Breast epithelium (tissue), 4 donors: ENCODE measurements at regions not wholly inside any gene's neighbourhood (a gene's known extent, or its start where the extent isn't known, plus 50 kb on each side); places are given as distances from the start of the nearest gene placed in this dataset.
"Not testable (repeated sequence)": the region's sequence is repeated elsewhere in the genome, so short reads cannot be mapped to it uniquely, and the experiment has no call there.

Experiments used
- DNase-seq, 2 donors: peaks; one replicate each; pipeline ENCODE4 v3.0.0-alpha.2; 2019; ENCODE audit warnings: low spot score in 2 of 2
- H3K27ac ChIP-seq, 2 donors: fragments of 200-600 bp; sonication (generic) in 1 of 2; one replicate each; pipeline ENCODE4 v1.5.1; 2016 to 2019; ENCODE audit warnings: mild to moderate bottlenecking in 1 of 2
- H3K27me3 ChIP-seq, 2 donors: fragments of 200-600 bp; sonication (generic) in 1 of 2; one replicate each; pipeline versions ENCODE4 v1.5.1 to v1.6.0; 2017 to 2019; ENCODE audit warnings: control low read depth in 1 of 2, mild to moderate bottlenecking in 1 of 2
- H3K36me3 ChIP-seq: fragments of 200-600 bp; one replicate; pipeline ENCODE4 v1.5.1; 2019
- H3K4me1 ChIP-seq, 2 donors: fragments of 200-600 bp; sonication (generic); one replicate each; pipeline ENCODE4 v1.5.1; 2016 to 2019; ENCODE audit warnings: control low read depth in 1 of 2
- H3K4me3 ChIP-seq, 3 donors: fragments of 200-600 bp; sonication (generic); 1 replicate in 2 of 3; 2 replicates in 1 of 3; pipeline ENCODE4 v1.5.1; 2016 to 2019; ENCODE audit warnings: mild to moderate bottlenecking in 3 of 3, moderate library complexity in 2 of 3
- H3K9me3 ChIP-seq, 2 donors: fragments of 200-600 bp; sonication (generic) in 1 of 2; one replicate each; pipeline ENCODE4 v1.5.1; 2016 to 2019; ENCODE audit warnings: control low read depth in 1 of 2
- CTCF ChIP-seq, 3 donors: fragments of 450-650 bp; IDR thresholded peaks; one replicate each; pipeline ENCODE4 v1.5.1; 2016 to 2017; ENCODE audit warnings: antibody characterized with exemption in 3 of 3, mild to moderate bottlenecking in 3 of 3, moderate library complexity in 3 of 3
- POLR2A ChIP-seq: fragments of 450-650 bp; IDR thresholded peaks from one replicate; pipeline ENCODE4 v1.6.1; 2016; ENCODE audit warnings: antibody characterized with exemption, mild to moderate bottlenecking, moderate library complexity
- POLR2AphosphoS5 ChIP-seq, 3 donors: sonication (generic); formaldehyde crosslinking; IDR thresholded peaks; one replicate each; pipeline ENCODE4 v1.6.1; 2017; ENCODE audit warnings: antibody characterized with exemption in 3 of 3
- intact Hi-C: fragments of 100-400 bp; cut with DNase I; formaldehyde crosslinking; loops from one replicate; pipeline ENCODE4 v1.15.1; 2023; ENCODE audit warnings: low total_unique reads

GRCh38 chr18:30810580-30810979 is 232.0 kb downstream of the DSC3 start:
- H3K27ac ChIP-seq = no peak overlapping the region
- no peak for DNase-seq
- H3K4me1 ChIP-seq = no peaks in the 10 kb centered on the region
- H3K36me3 ChIP-seq = no peaks in the 10 kb centered on the region
- intact Hi-C loops = no loop called here
- TF ChIP-seq POLR2A = no peak
- H3K27me3 ChIP-seq = no peaks in the 10 kb centered on the region
- H3K4me3 ChIP-seq = no peak overlapping the region
- no peaks in the 10 kb centered on the region for H3K9me3 ChIP-seq

- no peak for DNase-seq
- Histone ChIP-seq H3K27me3 (no peaks in the 10 kb centered on the region), H3K27ac (no peak overlapping the region), H3K4me3 (no peak overlapping the region), H3K9me3 (no peaks in the 10 kb centered on the region), H3K4me1 (no peaks in the 10 kb centered on the region), H3K36me3 (no peaks in the 10 kb centered on the region)
- intact Hi-C loops = no loop called here
- no peak for TF ChIP-seq POLR2AphosphoS5 (IDR thresholded peaks at IDR 0.05)
- no peak for TF ChIP-seq POLR2A
- TF ChIP-seq CTCF (IDR thresholded peaks at IDR 0.05) = no peak
These were observed 235.7 kb downstream of the DSC3 start for GRCh38 chr18:30806823-30807222.

GRCh38 chr18:30800800-30801199 is 241.7 kb downstream of the DSC3 start:
- Histone ChIP-seq H3K36me3 (no peaks in the 10 kb centered on the region), H3K4me1 (no peaks in the 10 kb centered on the region), H3K27ac (no peak overlapping the region), H3K9me3 (no peaks in the 10 kb centered on the region), H3K27me3 (no peaks in the 10 kb centered on the region), H3K4me3 (no peak overlapping the region)
- no peak for TF ChIP-seq CTCF (IDR thresholded peaks at IDR 0.05)
- intact Hi-C loops = no loop called here
- no peak for DNase-seq

- no peak overlapping the region for H3K4me3 ChIP-seq
- intact Hi-C loops = no loop called here
These were observed 250.5 kb downstream of the DSC3 start for GRCh38 chr18:30792051-30792450.

GRCh38 chr18:30788411-30788991 is 254.0 kb downstream of the DSC3 start:
- H3K27ac ChIP-seq, H3K4me1 ChIP-seq, H3K36me3 ChIP-seq, H3K4me3 ChIP-seq, H3K27me3 ChIP-seq, H3K9me3 ChIP-seq, DNase-seq, intact Hi-C loops: not testable (repeated sequence)

More at GRCh38 chr18:30792051-30792450, 250.5 kb downstream of the DSC3 start:
- Histone ChIP-seq H3K27ac (no peak overlapping the region), H3K36me3 (no peaks in the 10 kb centered on the region), H3K9me3 (no peaks in the 10 kb centered on the region), H3K27me3 (no peaks in the 10 kb centered on the region), H3K4me1 (no peaks in the 10 kb centered on the region)
- no peak for TF ChIP-seq POLR2A
- no peak for TF ChIP-seq POLR2AphosphoS5 (IDR thresholded peaks at IDR 0.05)
- no peak for TF ChIP-seq CTCF (IDR thresholded peaks at IDR 0.05)
- DNase-seq = no peak

- no peak for TF ChIP-seq POLR2AphosphoS5 (IDR thresholded peaks at IDR 0.05)
- no peak for TF ChIP-seq POLR2A
- no peak for TF ChIP-seq CTCF (IDR thresholded peaks at IDR 0.05)
- H3K27ac ChIP-seq = no peak overlapping the region
- no peaks in the 10 kb centered on the region for H3K36me3 ChIP-seq
- peaks cover 0 to 2% of the 10 kb centered on the region in 2 donors for H3K9me3 ChIP-seq
- H3K4me1 ChIP-seq = no peaks in the 10 kb centered on the region
- H3K4me3 ChIP-seq = no peak overlapping the region
- no peak for DNase-seq
- no peaks in the 10 kb centered on the region for H3K27me3 ChIP-seq
- intact Hi-C loops = no loop called here
These were observed 255.1 kb downstream of the DSC3 start for GRCh38 chr18:30787410-30787809.
